ENCODE measurements at regions not wholly inside any gene's neighbourhood (a gene's known extent, or its start where the extent isn't known, plus 50 kb on each side); places are given as distances from the start of the nearest gene placed in this dataset.

DNA sequence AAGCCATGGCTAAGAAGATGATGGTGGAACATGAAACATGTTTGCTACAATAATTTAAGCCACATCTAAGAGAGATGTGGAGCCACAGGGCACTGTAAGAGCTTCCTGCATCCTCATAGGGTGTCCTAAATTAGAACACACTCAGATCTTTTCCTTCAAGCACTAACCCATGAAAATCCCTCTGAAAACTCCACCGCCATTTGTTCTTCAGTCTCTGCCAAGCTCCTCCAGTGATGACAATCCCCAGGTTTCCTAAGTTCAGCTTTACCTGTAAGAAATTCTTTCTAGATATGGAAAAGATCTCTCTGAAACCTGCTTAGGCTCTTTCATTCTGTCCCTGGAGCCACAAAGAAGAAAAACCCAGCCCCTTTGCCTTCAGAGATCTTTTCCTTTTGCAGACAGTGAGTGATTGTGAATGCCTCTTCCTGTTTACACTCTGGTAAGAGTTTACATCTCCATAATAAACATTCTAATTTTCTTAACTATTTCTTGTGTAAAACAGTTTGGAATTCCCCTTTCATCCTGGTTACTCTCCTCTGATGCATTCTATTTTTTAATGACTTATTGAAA lies 907.2 kb downstream of the VRK1 start:
- DNase-seq (ENCODE audit: low read depth) = no peak

DNA sequence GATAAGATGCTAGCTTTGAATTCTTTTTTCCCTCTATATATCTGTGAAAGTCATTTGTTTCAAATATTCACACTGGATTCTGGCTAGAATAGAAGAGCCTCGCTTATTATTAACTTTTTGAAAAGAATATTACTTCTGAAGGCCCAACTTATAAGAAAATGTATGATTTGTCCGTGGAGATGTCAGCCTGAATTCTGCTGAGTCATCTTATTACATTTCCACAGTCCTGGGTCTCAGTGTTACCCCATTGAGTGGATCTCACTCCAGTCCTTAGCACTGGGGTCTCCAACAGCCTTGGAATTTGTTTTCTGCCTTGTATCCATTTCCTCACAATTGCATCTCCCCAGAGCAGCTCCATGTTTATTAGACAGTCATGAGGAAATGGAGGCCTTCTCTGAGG lies 907.9 kb downstream of the VRK1 start:
- DNase-seq (ENCODE audit: low read depth) = no peak

GRCh38 chr14:97705976-97706375 lies 908.8 kb downstream of the VRK1 start:
- no peak for DNase-seq (ENCODE audit: low read depth)

DNA sequence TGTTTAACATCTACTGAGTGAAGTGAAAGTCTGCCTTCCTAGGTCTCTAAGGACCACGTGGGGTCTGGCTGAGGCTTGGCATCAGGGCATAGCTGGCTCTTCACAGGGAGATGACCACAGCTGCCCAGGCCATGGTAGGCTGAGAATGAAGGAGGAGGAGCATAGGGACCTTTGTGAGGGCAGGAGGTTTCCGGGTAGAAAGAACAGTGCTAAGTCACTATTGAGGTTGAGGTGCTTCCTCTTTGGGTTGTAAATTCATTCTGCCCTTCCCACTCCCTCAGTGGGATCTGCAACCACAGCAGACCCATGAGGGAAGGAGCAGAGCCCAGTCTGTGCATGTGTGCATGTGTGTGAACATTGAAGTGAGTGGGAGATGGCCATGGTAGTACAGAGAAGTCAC lies 909.6 kb downstream of the VRK1 start:
- no peak for DNase-seq (ENCODE audit: low read depth)

- no peak for DNase-seq (ENCODE audit: low read depth)
Observed at GRCh38 chr14:97707603-97708002, 910.4 kb downstream of the VRK1 start.

DNA sequence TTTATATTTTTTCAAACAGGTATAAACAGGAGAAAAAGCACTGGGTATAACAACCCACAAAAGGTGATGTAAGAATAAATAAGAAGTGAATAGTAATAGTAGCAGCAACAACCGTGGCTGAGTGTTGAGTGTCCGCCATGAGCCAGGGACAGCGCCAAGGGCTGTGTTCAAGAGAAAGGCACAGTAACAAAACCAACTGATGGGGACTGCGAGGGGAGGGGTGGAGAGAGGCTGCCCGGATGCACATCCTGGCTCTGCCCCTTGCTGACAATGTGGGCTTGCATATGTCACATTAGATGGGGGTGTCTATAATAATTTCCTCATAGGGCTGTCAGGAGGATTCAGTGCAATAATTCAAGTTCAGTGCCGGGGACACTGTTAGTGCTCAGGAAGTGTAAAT lies 912.4 kb downstream of the VRK1 start:
- DNase-seq (ENCODE audit: low read depth) = no peak

DNA sequence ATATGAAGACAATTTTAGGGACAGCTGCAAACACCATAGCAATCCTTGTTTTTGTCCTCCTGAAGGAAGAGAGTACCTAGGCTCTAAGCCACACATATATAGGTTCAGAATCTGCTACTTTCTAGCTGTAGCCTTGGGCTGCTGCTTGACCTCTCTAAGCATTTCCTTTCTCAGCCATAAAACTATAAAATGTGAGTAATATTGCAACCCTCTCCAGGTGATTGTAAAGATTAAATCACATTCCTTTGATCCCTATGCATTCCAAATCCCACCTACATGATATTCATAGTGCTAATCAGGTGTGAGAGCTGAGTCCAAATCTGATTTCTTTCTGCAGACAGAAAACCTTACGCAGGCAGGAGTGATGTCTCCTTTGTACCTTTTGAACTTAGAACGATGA lies 913.5 kb downstream of the VRK1 start:
- no peak for DNase-seq (ENCODE audit: low read depth)

DNA sequence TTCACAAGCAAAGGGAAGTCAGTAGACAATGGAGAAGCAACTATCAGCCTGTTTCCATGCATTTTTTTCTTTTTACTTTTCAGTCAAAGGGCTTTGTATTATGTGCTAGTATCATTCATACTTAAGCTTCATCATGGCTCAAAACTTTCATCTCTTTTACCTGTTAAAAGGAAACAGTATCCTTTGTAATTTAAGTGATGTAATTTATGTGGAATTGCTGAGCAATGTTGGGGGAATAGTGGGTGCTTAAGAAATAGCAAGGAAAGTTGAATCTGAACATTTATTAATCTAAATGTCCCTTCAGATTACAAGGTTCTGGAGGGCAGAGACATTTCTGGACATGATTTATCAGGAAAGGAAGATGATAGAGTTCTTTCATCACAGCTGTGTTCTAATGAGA lies 915.3 kb downstream of the VRK1 start:
- no peak for DNase-seq (ENCODE audit: low read depth)

- no peak for DNase-seq (ENCODE audit: low read depth)
Observed at GRCh38 chr14:97713023-97713422, 915.8 kb downstream of the VRK1 start.

GRCh38 chr14:97718886-97719442 lies 921.8 kb downstream of the VRK1 start:
- no peak for DNase-seq (ENCODE audit: low read depth)

GRCh38 chr14:97719931-97720330 lies 922.7 kb downstream of the VRK1 start:
- DNase-seq (ENCODE audit: low read depth) = no peak

GRCh38 chr14:97723351-97723750 lies 926.2 kb downstream of the VRK1 start:
- DNase-seq (ENCODE audit: low read depth) = no peak

GRCh38 chr14:97723819-97724218 lies 926.6 kb downstream of the VRK1 start:
- no peak for DNase-seq (ENCODE audit: low read depth)

DNA sequence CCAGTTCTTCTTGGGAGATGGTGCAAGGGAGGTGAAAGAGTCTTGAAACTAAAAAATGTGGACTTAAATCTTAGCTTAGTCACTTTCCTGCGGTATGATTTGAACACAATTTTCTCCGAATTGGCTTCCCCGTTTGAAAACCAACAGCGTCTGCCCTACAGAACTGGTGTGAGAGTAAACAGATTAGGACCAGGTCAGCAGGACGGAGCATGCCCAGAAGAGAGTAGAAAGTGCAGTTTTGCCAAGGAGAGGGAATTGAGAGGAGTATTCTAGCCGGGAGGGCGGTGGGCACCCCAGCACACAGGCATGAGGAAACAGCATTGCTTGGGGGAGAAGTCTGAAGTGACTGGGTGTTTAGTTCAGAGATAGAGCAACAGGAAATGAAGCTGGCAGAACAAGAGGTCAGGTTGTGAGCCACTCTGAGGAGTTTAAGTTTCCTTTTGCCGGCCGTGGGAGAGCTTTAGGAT lies 927.1 kb downstream of the VRK1 start:
- DNase-seq (ENCODE audit: low read depth) = no peak

DNA sequence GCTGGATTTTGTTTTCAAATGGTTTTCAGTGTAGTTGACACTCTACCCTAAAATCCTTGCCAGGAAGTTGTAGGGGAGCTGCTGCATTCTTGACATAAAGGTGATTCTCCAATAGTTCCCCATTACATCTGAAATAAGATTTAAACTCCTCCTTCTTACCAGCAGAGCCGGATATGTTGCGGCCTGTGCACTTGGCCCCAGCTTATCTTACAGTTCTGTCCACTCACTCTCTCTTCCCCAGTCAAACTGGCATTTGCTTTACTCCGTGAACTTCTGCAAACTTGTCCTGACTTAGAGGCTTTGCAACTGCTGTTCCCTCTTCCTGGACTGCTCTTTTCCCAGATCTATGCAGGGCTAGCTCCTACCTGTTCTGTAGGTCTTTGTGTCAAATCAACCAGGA lies 929.5 kb downstream of the VRK1 start:
- no peak for DNase-seq (ENCODE audit: low read depth)

GRCh38 chr14:97730706-97731105 lies 933.5 kb downstream of the VRK1 start:
- no peak for DNase-seq (ENCODE audit: low read depth)

DNA sequence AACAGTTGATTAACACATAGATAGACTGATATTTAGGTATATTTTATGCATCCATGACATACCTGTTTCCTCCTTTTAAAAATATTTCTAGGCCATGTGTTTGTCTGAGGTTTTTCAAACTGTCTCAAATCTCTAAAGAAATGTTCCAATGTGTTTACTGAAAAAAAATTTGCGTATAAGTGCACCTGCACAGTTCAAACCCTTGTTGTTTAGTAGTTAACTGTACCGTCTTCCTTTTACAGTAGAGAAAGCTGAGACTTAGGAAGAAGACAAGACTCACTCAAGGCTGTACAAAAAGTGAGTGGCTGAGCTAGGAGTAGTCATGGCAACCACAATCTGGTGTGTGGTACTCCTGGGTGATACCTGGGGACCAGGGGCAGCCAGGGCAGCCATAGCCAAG lies 934.6 kb downstream of the VRK1 start:
- DNase-seq (ENCODE audit: low read depth) = no peak

GRCh38 chr14:97747316-97747715 lies 950.1 kb downstream of the VRK1 start:
- DNase-seq (ENCODE audit: low read depth) = no peak

DNA sequence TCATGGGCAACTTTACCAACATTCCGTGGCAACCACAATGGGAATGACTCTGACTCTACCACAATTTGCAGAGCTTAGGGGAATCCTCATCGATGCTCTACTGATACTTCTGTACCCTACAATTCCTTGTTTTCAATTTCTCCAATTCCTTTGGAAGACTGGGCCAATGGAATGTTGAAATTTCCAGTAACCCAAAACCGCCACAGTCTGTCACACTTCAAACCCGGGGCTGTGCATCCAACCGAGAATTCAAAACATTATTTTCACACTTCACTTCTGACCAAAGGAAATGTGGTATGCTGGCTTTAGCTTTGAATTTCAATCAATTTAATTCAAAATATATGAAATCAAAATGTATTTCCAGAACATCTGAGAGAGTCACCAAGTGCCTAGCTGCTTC lies 951.4 kb downstream of the VRK1 start:
- DNase-seq (ENCODE audit: low read depth) = no peak

GRCh38 chr14:97757491-97757890 lies 960.3 kb downstream of the VRK1 start:
- DNase-seq (ENCODE audit: low read depth) = no peak

DNA sequence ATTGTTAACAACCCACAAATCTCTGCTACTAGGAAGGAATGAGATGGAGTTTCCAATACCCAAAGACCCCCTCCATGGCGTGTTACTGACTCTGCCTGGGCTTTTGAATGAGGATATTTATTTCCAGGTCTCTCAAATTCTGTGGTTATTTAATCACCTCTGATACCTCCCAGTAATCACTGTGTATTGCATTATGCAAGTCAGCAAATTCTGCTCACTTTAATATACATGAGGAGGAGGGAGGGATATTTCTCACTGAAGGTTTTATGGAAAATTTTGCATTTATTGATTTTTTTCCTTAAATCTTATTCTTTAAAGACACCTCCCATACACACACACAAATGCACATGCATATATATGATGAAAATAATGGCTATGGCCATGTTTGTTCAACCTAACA lies 962.9 kb downstream of the VRK1 start:
- no peak for DNase-seq (ENCODE audit: low read depth)

GRCh38 chr14:97762386-97762785 lies 965.2 kb downstream of the VRK1 start:
- no peak for DNase-seq (ENCODE audit: low read depth)

DNA sequence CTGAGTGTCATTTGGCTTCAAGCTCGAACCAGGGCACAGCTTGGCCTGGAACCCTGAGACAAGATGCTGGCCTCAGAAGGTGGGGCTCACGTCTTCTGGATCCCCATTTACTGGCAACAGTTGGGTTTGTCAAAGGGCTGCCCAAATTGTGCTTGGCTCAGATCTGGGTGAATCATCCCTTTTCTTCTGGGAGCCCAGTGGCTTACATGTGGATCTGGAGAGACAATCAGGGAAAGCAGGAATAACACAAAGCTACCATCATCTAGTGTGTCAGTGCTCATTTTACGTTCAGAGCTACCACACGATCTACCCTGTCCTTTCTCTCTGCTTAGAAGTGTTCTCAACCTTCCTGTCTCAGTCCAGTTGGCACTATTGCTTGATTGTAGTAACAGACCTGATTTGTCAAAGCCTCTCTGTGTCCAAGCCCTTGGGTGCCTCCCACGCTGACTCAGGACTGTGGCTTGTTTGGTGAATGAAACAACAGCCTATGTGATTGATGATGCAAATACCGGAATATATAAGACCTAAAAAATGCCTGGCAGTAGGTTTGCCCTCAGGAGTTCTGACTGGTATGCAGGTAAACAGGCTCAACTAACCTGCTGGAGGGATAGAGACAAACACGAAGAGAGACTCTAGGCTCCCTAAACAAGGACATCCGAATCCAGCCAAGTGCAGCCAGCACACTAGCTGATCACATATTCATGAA lies 974.3 kb downstream of the VRK1 start:
- DNase-seq (ENCODE audit: low read depth) = no peak

Data from myocyte (in vitro differentiated cells).